SK-N-MC (cell line): ENCODE measurements at regions not wholly inside any gene's neighbourhood (a gene's known extent, or its start where the extent isn't known, plus 50 kb on each side); places are given as distances from the start of the nearest gene placed in this dataset.

Source experiments
- EZH2 ChIP-seq: fragments of 200-600 bp; sonication (generic); IDR thresholded peaks from one replicate; pipeline ENCODE4 v1.6.1; 2017; ENCODE audit warnings: antibody characterized with exemption
- POLR2AphosphoS5 ChIP-seq: IDR thresholded peaks from 2 replicates; pipeline ENCODE4 v1.6.1; 2012; ENCODE audit warnings: mild to moderate bottlenecking, low read depth, low read length, borderline replicate concordance

DNA sequence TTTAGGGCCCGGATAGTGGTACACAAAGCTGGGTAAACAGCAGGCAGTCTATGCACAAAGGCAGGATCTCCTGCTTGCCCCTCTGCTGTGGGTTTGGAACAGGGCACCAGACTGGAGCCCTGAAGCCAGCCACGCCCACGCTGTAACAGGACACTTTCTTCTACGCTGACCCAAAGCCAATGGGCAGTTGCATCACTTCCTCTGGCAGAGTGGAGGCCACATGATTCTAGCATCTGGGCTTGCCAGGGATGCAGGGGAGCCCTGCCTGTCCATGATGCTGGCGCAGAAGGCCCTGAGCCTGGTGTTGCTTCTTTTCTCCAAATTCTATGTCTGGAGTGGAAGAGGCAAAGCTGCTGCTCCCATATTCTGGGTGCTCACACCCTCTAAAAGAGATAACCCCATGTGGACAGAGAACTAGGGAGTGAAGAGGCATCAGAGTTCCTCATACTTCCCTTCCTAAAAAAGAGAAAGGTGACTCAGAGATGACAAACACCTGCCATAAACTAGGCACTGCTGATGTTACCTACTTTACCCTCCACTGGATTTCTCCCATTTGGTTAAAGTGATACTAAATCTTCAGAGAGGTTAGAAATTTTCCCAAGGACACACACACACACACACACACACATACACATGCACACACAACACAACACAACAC lies 260.3 kb upstream of the KLF4 start:
- TF ChIP-seq EZH2 (no peak), POLR2AphosphoS5 (no peak)
